ENCODE measurements at regions not wholly inside any gene's neighbourhood (a gene's known extent, or its start where the extent isn't known, plus 50 kb on each side); places are given as distances from the start of the nearest gene placed in this dataset.
"Not testable (repeated sequence)": the region's sequence is repeated elsewhere in the genome, so short reads cannot be mapped to it uniquely, and the experiment has no call there.

- Histone ChIP-seq H3K4me3 (no peak overlapping the region), H3K27ac (no peak overlapping the region), H3K36me3 (no peaks in the 10 kb centered on the region), H3K4me1 (no peaks in the 10 kb centered on the region), H3K27me3 (no peaks in the 10 kb centered on the region), H3K9me3 (no peaks in the 10 kb centered on the region)
- no peak for TF ChIP-seq POLR2A (IDR thresholded peaks at IDR 0.05)
- no peak for TF ChIP-seq POLR2AphosphoS5 (IDR thresholded peaks at IDR 0.05)
- TF ChIP-seq CTCF (IDR thresholded peaks at IDR 0.05), result no peak
- intact Hi-C loops (cut with DNase I; ENCODE audit: low total_unique reads), result no loop called here
- DNase-seq (ENCODE audit: low spot score in 2 of 2), result no peak
Observed at GRCh38 chr4:66797608-66798007, 747.7 kb downstream of the CENPC start.

GRCh38 chr4:66795724-66796123 is 749.6 kb downstream of the CENPC start:
- no peak overlapping the region for H3K4me3 ChIP-seq
- H3K4me1 ChIP-seq, result no peaks in the 10 kb centered on the region
- no peak overlapping the region for H3K27ac ChIP-seq
- intact Hi-C loops (cut with DNase I; ENCODE audit: low total_unique reads), result no loop called here
- no peaks in the 10 kb centered on the region for H3K9me3 ChIP-seq
- no peaks in the 10 kb centered on the region for H3K36me3 ChIP-seq
- no peaks in the 10 kb centered on the region for H3K27me3 ChIP-seq
- no peak for DNase-seq (ENCODE audit: low spot score in 2 of 2)
- no peak for TF ChIP-seq POLR2A (IDR thresholded peaks at IDR 0.05)

GRCh38 chr4:66794390-66795034 is 750.8 kb downstream of the CENPC start:
- Histone ChIP-seq H3K4me1 (no peaks in the 10 kb centered on the region), H3K9me3 (no peaks in the 10 kb centered on the region), H3K27ac (no peak overlapping the region), H3K27me3 (no peaks in the 10 kb centered on the region), H3K36me3 (no peaks in the 10 kb centered on the region), H3K4me3 (no peak overlapping the region)
- DNase-seq (ENCODE audit: low spot score in 2 of 2), result no peak
- no peak for TF ChIP-seq CTCF (IDR thresholded peaks at IDR 0.05)
- intact Hi-C loops (cut with DNase I; ENCODE audit: low total_unique reads), result no loop called here

- H3K4me1 ChIP-seq, result no peaks in the 10 kb centered on the region
- no peak for TF ChIP-seq POLR2A (IDR thresholded peaks at IDR 0.05)
- no peak for TF ChIP-seq POLR2AphosphoS5 (IDR thresholded peaks at IDR 0.05)
- no peak for TF ChIP-seq CTCF (IDR thresholded peaks at IDR 0.05)
- H3K9me3 ChIP-seq, result no peaks in the 10 kb centered on the region
- H3K27ac ChIP-seq, result no peak overlapping the region
- H3K27me3 ChIP-seq, result no peaks in the 10 kb centered on the region
- DNase-seq (ENCODE audit: low spot score in 2 of 2), result no peak
- intact Hi-C loops (cut with DNase I; ENCODE audit: low total_unique reads), result no loop called here
- H3K36me3 ChIP-seq, result no peaks in the 10 kb centered on the region
- no peak overlapping the region for H3K4me3 ChIP-seq
Observed at GRCh38 chr4:66791686-66792085, 753.6 kb downstream of the CENPC start.

- intact Hi-C loops (cut with DNase I; ENCODE audit: low total_unique reads), result no loop called here
- H3K27ac ChIP-seq, result no peak overlapping the region
- no peak for DNase-seq (ENCODE audit: low spot score in 2 of 2)
- H3K9me3 ChIP-seq, result no peaks in the 10 kb centered on the region
- H3K4me3 ChIP-seq, result no peak overlapping the region
- no peaks in the 10 kb centered on the region for H3K4me1 ChIP-seq
- no peaks in the 10 kb centered on the region for H3K27me3 ChIP-seq
- no peaks in the 10 kb centered on the region for H3K36me3 ChIP-seq
- TF ChIP-seq CTCF (IDR thresholded peaks at IDR 0.05) (no peak), POLR2AphosphoS5 (IDR thresholded peaks at IDR 0.05) (no peak), POLR2A (IDR thresholded peaks at IDR 0.05) (no peak)
Observed at GRCh38 chr4:66785479-66785878, 759.8 kb downstream of the CENPC start.

GRCh38 chr4:66782751-66783150 is 762.6 kb downstream of the CENPC start:
- intact Hi-C loops (cut with DNase I; ENCODE audit: low total_unique reads); H3K4me1 ChIP-seq; H3K4me3 ChIP-seq; H3K9me3 ChIP-seq; DNase-seq (ENCODE audit: low spot score in 2 of 2); H3K27ac ChIP-seq; H3K27me3 ChIP-seq; H3K36me3 ChIP-seq: not testable (repeated sequence)

Measured in breast epithelium (tissue), 4 donors.